ENCODE measurements at regions not wholly inside any gene's neighbourhood (a gene's known extent, or its start where the extent isn't known, plus 50 kb on each side); places are given as distances from the start of the nearest gene placed in this dataset.

DNA sequence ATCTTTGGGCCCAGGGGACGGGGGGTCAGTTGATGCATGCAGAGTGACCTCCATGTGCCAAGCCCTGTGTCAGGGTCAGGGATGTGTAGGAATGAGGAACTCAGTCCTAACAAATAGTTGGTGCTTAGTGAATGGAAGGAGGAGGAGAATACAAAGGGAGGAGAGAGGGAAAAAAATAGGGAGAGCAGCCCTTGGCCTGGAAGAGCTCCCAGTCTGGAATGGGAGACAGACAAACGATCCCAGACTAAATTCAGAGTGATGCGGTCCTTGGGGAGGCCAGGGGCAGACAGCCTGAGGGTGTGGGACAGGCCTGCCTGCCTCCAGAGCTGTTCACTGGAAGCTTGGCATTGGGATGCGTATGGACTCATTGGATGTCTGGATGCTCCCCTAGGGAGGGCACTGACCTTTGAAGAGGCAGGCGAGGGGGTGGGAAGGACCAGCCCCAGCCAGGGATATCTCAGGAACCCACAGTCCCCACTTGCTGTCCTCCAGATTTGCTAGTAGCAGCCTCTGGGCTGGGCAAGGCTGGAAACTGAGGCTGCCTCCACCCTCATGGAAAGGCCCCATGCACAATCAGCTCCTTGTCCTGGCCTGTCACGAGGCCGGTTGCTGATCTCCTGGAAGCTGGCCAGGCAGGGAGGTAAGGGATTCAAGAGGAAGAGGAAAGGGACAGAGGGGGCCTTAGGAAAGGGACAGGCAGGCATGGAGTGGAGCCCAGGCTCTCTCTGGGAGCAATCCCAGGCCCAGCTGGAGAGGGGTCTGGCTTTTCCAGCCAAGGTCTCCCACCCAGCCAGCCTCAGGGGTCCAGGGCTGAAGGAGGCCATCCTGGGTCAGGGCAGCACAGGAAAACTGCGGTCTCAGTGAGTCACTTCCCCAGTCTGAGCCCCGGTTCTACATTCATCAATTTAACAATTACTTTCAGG, 69.0 kb upstream of the GGTA1 start:
- TF ChIP-seq EZH2 (IDR thresholded peaks at IDR 0.05; ENCODE audit: insufficient read depth, poor library complexity, severe bottlenecking) (no peak), EZH2phosphoT487 (IDR thresholded peaks at IDR 0.05; ENCODE audit: insufficient read depth, low read depth) (no peak)

Data from GM23248 (cell line).